ENCODE measurements at regions not wholly inside any gene's neighbourhood (a gene's known extent, or its start where the extent isn't known, plus 50 kb on each side); places are given as distances from the start of the nearest gene placed in this dataset.

DNA sequence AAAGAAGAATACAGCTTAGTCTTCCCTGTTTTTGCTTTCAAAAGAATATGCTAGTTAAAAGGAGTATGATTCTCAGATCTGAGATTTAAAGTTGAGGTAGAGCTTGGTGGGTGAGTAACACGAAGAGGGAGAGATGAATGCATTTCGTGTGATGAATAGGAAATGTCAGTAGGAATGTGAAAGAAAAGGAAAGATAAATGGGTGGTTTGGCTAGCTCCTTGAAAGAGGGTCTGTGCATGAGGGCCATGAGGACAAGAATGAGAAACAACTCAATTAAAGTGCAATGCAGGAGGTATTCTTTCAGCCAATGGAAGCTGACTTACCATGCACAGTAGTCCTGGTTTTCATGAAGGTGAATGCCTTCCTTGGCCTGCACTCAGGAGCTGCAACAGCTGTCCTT is 248.2 kb downstream of the HNMT start:
- H3K4me3 ChIP-seq (ENCODE audit: low read length in 3 of 3), result no peak overlapping the region
- intact Hi-C loops (cut with DNase I), result no loop called here
- DNase-seq (no peak), FAIRE-seq (no peak)
- H3K4me1 ChIP-seq (ENCODE audit: control insufficient read depth in 2 of 3, insufficient read depth in 2 of 3, low read depth in 1 of 3, low read length in 3 of 3), result no peaks in the 10 kb centered on the region
- TF ChIP-seq, protein P1, sequence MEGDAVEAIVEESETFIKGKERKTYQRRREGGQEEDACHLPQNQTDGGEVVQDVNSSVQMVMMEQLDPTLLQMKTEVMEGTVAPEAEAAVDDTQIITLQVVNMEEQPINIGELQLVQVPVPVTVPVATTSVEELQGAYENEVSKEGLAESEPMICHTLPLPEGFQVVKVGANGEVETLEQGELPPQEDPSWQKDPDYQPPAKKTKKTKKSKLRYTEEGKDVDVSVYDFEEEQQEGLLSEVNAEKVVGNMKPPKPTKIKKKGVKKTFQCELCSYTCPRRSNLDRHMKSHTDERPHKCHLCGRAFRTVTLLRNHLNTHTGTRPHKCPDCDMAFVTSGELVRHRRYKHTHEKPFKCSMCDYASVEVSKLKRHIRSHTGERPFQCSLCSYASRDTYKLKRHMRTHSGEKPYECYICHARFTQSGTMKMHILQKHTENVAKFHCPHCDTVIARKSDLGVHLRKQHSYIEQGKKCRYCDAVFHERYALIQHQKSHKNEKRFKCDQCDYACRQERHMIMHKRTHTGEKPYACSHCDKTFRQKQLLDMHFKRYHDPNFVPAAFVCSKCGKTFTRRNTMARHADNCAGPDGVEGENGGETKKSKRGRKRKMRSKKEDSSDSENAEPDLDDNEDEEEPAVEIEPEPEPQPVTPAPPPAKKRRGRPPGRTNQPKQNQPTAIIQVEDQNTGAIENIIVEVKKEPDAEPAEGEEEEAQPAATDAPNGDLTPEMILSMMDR (IDR thresholded peaks at IDR 0.05; ENCODE audit: borderline replicate concordance, extremely low read depth, insufficient read depth), result no peak
- H3K9me3 ChIP-seq (ENCODE audit: control insufficient read depth in 2 of 3, insufficient read depth in 1 of 3, low read length in 3 of 3), result no peaks in the 10 kb centered on the region
- no peaks in the 10 kb centered on the region for H3K27me3 ChIP-seq (ENCODE audit: control insufficient read depth, insufficient read depth, low read length)
- H3K9ac ChIP-seq (ENCODE audit: low read length in 3 of 3), result no peak overlapping the region
- H3K36me3 ChIP-seq (ENCODE audit: control insufficient read depth in 2 of 3, insufficient read depth in 3 of 3, low read length in 3 of 3), result no peaks in the 10 kb centered on the region
- no peak overlapping the region for H3K27ac ChIP-seq (ENCODE audit: low read depth in 2 of 2, low read length in 2 of 2)

- no peak overlapping the region for H3K9ac ChIP-seq (ENCODE audit: low read length in 3 of 3)
- FAIRE-seq, result no peak
- no peaks in the 10 kb centered on the region for H3K4me1 ChIP-seq (ENCODE audit: control insufficient read depth in 2 of 3, insufficient read depth in 2 of 3, low read depth in 1 of 3, low read length in 3 of 3)
- no peak overlapping the region for H3K27ac ChIP-seq (ENCODE audit: low read depth in 2 of 2, low read length in 2 of 2)
- H3K4me3 ChIP-seq (ENCODE audit: low read length in 3 of 3), result no peak overlapping the region
- H3K9me3 ChIP-seq (ENCODE audit: control insufficient read depth in 2 of 3, insufficient read depth in 1 of 3, low read length in 3 of 3), result no peaks in the 10 kb centered on the region
- no peak for DNase-seq
- TF ChIP-seq, protein P1 (IDR thresholded peaks at IDR 0.05; ENCODE audit: borderline replicate concordance, extremely low read depth, insufficient read depth), result no peak
- H3K27me3 ChIP-seq (ENCODE audit: control insufficient read depth, insufficient read depth, low read length), result no peaks in the 10 kb centered on the region
- intact Hi-C loops (cut with DNase I), result no loop called here
- no peaks in the 10 kb centered on the region for H3K36me3 ChIP-seq (ENCODE audit: control insufficient read depth in 2 of 3, insufficient read depth in 3 of 3, low read length in 3 of 3)
Observed at GRCh38 chr2:138213084-138213483, 248.8 kb downstream of the HNMT start.

- TF ChIP-seq, protein P1 (IDR thresholded peaks at IDR 0.05; ENCODE audit: borderline replicate concordance, extremely low read depth, insufficient read depth), result no peak
Observed at GRCh38 chr2:138213624-138214023, 249.4 kb downstream of the HNMT start.

GRCh38 chr2:138215958-138216357 is 251.7 kb downstream of the HNMT start:
- Histone ChIP-seq H3K4me1 (ENCODE audit: control insufficient read depth in 2 of 3, insufficient read depth in 2 of 3, low read depth in 1 of 3, low read length in 3 of 3) (no peaks in the 10 kb centered on the region), H3K9me3 (ENCODE audit: control insufficient read depth in 2 of 3, insufficient read depth in 1 of 3, low read length in 3 of 3) (no peaks in the 10 kb centered on the region), H3K36me3 (ENCODE audit: control insufficient read depth in 2 of 3, insufficient read depth in 3 of 3, low read length in 3 of 3) (no peaks in the 10 kb centered on the region), H3K27ac (ENCODE audit: low read depth in 2 of 2, low read length in 2 of 2) (no peak overlapping the region), H3K9ac (ENCODE audit: low read length in 3 of 3) (no peak overlapping the region), H3K27me3 (ENCODE audit: control insufficient read depth, insufficient read depth, low read length) (no peaks in the 10 kb centered on the region), H3K4me3 (ENCODE audit: low read length in 3 of 3) (no peak overlapping the region)
- TF ChIP-seq, protein P1 (IDR thresholded peaks at IDR 0.05; ENCODE audit: borderline replicate concordance, extremely low read depth, insufficient read depth), result no peak
- intact Hi-C loops (cut with DNase I), result no loop called here
- FAIRE-seq (no peak), DNase-seq (no peak)

More at GRCh38 chr2:138213624-138214023, 249.4 kb downstream of the HNMT start:
- Histone ChIP-seq H3K4me1 (ENCODE audit: control insufficient read depth in 2 of 3, insufficient read depth in 2 of 3, low read depth in 1 of 3, low read length in 3 of 3) (no peaks in the 10 kb centered on the region), H3K9me3 (ENCODE audit: control insufficient read depth in 2 of 3, insufficient read depth in 1 of 3, low read length in 3 of 3) (no peaks in the 10 kb centered on the region), H3K4me3 (ENCODE audit: low read length in 3 of 3) (no peak overlapping the region), H3K36me3 (ENCODE audit: control insufficient read depth in 2 of 3, insufficient read depth in 3 of 3, low read length in 3 of 3) (no peaks in the 10 kb centered on the region), H3K27me3 (ENCODE audit: control insufficient read depth, insufficient read depth, low read length) (no peaks in the 10 kb centered on the region), H3K9ac (ENCODE audit: low read length in 3 of 3) (no peak overlapping the region), H3K27ac (ENCODE audit: low read depth in 2 of 2, low read length in 2 of 2) (no peak overlapping the region)
- DNase-seq (no peak), FAIRE-seq (no peak)
- intact Hi-C loops (cut with DNase I), result no loop called here
